MM.1S (cell line): ENCODE measurements at regions not wholly inside any gene's neighbourhood (a gene's known extent, or its start where the extent isn't known, plus 50 kb on each side); places are given as distances from the start of the nearest gene placed in this dataset.

Experiments used
- DNase-seq: peaks from one replicate; pipeline ENCODE4 v3.0.0-alpha.2; 2015
- H2AFZ ChIP-seq: fragments of 300-600 bp; sonication (generic); 2 replicates; pipeline ENCODE4 v1.6.0; 2016; ENCODE audit warnings: antibody characterized with exemption, low read length
- H3F3A ChIP-seq: fragments of 300-600 bp; sonication (generic); 2 replicates; pipeline ENCODE4 v1.6.1; 2016; ENCODE audit warnings: mild to moderate bottlenecking, antibody characterized with exemption, low read length, moderate library complexity, mixed read lengths; ENCODE audit not compliant: insufficient read depth
- H3K27ac ChIP-seq: fragments of 300-600 bp; sonication (generic); 2 replicates; pipeline ENCODE4 v1.5.1; 2016; ENCODE audit warnings: mild to moderate bottlenecking, low read length
- H3K27me3 ChIP-seq: fragments of 300-600 bp; sonication (generic); replicated peaks from 2 replicates; pipeline ENCODE4 v1.6.0; 2016; ENCODE audit warnings: low read length; ENCODE audit not compliant: insufficient read depth
- H3K36me3 ChIP-seq: fragments of 300-600 bp; sonication (generic); replicated peaks from 2 replicates; pipeline ENCODE4 v1.6.1; 2016; ENCODE audit warnings: mild to moderate bottlenecking, low read length, mixed read lengths; ENCODE audit not compliant: insufficient read depth
- H3K4me1 ChIP-seq: fragments of 300-600 bp; sonication (generic); 2 replicates; pipeline ENCODE4 v1.6.1; 2016; ENCODE audit warnings: low read length, mixed read lengths
- H3K4me2 ChIP-seq: fragments of 300-600 bp; sonication (generic); 2 replicates; pipeline ENCODE4 v1.6.0; 2016; ENCODE audit warnings: low read depth, low read length
- H3K4me3 ChIP-seq: fragments of 300-600 bp; sonication (generic); 2 replicates; pipeline ENCODE4 v1.5.1; 2016; ENCODE audit warnings: low read length, mixed read lengths
- H3K79me2 ChIP-seq: fragments of 300-600 bp; sonication (generic); 2 replicates; pipeline ENCODE4 v1.6.1; 2016; ENCODE audit warnings: mixed run types, low read length, mixed read lengths
- H3K9ac ChIP-seq: fragments of 300-600 bp; sonication (generic); 2 replicates; pipeline ENCODE4 v1.6.1; 2016; ENCODE audit warnings: low read length, mixed read lengths
- H3K9me2 ChIP-seq: fragments of 300-600 bp; sonication (generic); replicated peaks from 2 replicates; pipeline ENCODE4 v1.6.1; 2016; ENCODE audit warnings: mild to moderate bottlenecking, low read length, mixed read lengths; ENCODE audit not compliant: insufficient read depth
- H3K9me3 ChIP-seq: fragments of 300-600 bp; sonication (generic); replicated peaks from 2 replicates; pipeline ENCODE4 v1.6.1; 2016; ENCODE audit warnings: mild to moderate bottlenecking, low read length, mixed read lengths; ENCODE audit not compliant: insufficient read depth
- H4K20me1 ChIP-seq: fragments of 300-600 bp; sonication (generic); 2 replicates; pipeline ENCODE4 v1.6.1; 2016; ENCODE audit warnings: mild to moderate bottlenecking, low read length, moderate library complexity, mixed read lengths; ENCODE audit not compliant: insufficient read depth
- CTCF ChIP-seq: fragments of 300-600 bp; sonication (generic); IDR thresholded peaks from 2 replicates; pipeline ENCODE4 v1.5.1; 2016; ENCODE audit warnings: antibody characterized with exemption, low read length, mixed read lengths
- EZH2 ChIP-seq: fragments of 300-600 bp; sonication (generic); optimal IDR thresholded peaks from 2 replicates; pipeline ENCODE3; 2017; ENCODE audit warnings: low read depth, mild to moderate bottlenecking, antibody characterized with exemption, low read length, mixed read lengths
- EZH2phosphoT487 ChIP-seq: fragments of 300-600 bp; sonication (generic); IDR thresholded peaks from 2 replicates; pipeline ENCODE4 v1.6.1; 2018; ENCODE audit warnings: antibody characterized with exemption, low read length

GRCh38 chr4:35950442-35950841, 293.9 kb downstream of the ARAP2 start:
- Histone ChIP-seq H3F3A (no peaks in the 10 kb centered on the region), H3K9me2 (no peaks in the 10 kb centered on the region), H3K4me2 (no peak overlapping the region), H2AFZ (no peak overlapping the region), H3K79me2 (no peaks in the 10 kb centered on the region), H3K9ac (no peak overlapping the region), H3K4me1 (no peaks in the 10 kb centered on the region), H3K4me3 (no peak overlapping the region), H4K20me1 (no peaks in the 10 kb centered on the region), H3K9me3 (no peaks in the 10 kb centered on the region), H3K27ac (no peak overlapping the region), H3K36me3 (no peaks in the 10 kb centered on the region), H3K27me3 (no peaks in the 10 kb centered on the region)
- DNase-seq: no peak
- no peak for TF ChIP-seq EZH2phosphoT487
- no peak for TF ChIP-seq EZH2
- no peak for TF ChIP-seq CTCF

GRCh38 chr4:35952751-35953150, 291.6 kb downstream of the ARAP2 start:
- H3F3A ChIP-seq: no peaks in the 10 kb centered on the region
- H3K79me2 ChIP-seq: no peaks in the 10 kb centered on the region
- no peak overlapping the region for H3K4me2 ChIP-seq
- DNase-seq: no peak
- no peaks in the 10 kb centered on the region for H4K20me1 ChIP-seq
- H3K27ac ChIP-seq: no peak overlapping the region
- no peaks in the 10 kb centered on the region for H3K4me1 ChIP-seq
- no peaks in the 10 kb centered on the region for H3K27me3 ChIP-seq
- no peaks in the 10 kb centered on the region for H3K36me3 ChIP-seq
- H3K9me3 ChIP-seq: no peaks in the 10 kb centered on the region
- H3K9ac ChIP-seq: no peak overlapping the region
- H3K9me2 ChIP-seq: no peaks in the 10 kb centered on the region
- TF ChIP-seq EZH2 (no peak), EZH2phosphoT487 (no peak), CTCF (no peak)
- H2AFZ ChIP-seq: no peak overlapping the region
- H3K4me3 ChIP-seq: no peak overlapping the region

- Histone ChIP-seq H3K4me2 (no peak overlapping the region), H3K27me3 (no peaks in the 10 kb centered on the region), H3K79me2 (no peaks in the 10 kb centered on the region), H2AFZ (no peak overlapping the region), H3K9ac (no peak overlapping the region), H3K4me3 (no peak overlapping the region), H3K9me2 (no peaks in the 10 kb centered on the region), H3F3A (no peaks in the 10 kb centered on the region), H3K4me1 (peaks cover 14% of the 10 kb centered on the region; the same call in 1 of the 2 replicates), H3K9me3 (no peaks in the 10 kb centered on the region), H4K20me1 (no peaks in the 10 kb centered on the region), H3K27ac (no peak overlapping the region), H3K36me3 (no peaks in the 10 kb centered on the region)
- TF ChIP-seq EZH2: no peak
- TF ChIP-seq EZH2phosphoT487: no peak
- TF ChIP-seq CTCF: no peak
- no peak for DNase-seq
These were observed 280.9 kb downstream of the ARAP2 start for GRCh38 chr4:35963383-35963782.
